HepG2 (cell line): ENCODE measurements at regions not wholly inside any gene's neighbourhood (a gene's known extent, or its start where the extent isn't known, plus 50 kb on each side); places are given as distances from the start of the nearest gene placed in this dataset.

Experiments
- ATAC-seq: fragments of 200-7000 bp; cut with Tn5 transposase; 3 replicates; pipeline ENCODE4 v1.9.1; 2020; ENCODE audit warnings: mild to moderate bottlenecking, moderate library complexity
- BruUV-seq: library from RNA; stranded (reverse); fragments of 400-500 nt; replicated peaks from 2 replicates; lab custom pipeline; 2021; lab: Mats Ljungman, UMichigan
- CTCF ChIA-PET: fragments of 300-600 bp; formaldehyde crosslinking; extraction: SDS; loops from one replicate; lab custom pipeline; 2021; ENCODE audit warnings: low total read pairs, inconsistent platforms, low intra/inter-chr PET ratio; lab: Yijun Ruan, JAX
- POLR2A ChIA-PET: fragments of 350-600 bp; sonication (Branson Sonifier 250); formaldehyde crosslinking; loops from one replicate; lab custom pipeline; 2020; ENCODE audit warnings: antibody characterized with exemption, inconsistent platforms; lab: Yijun Ruan, JAX
- DNase-seq: peaks from one replicate; pipeline ENCODE4 v3.0.0-alpha.2; 2015; ENCODE audit warnings: low spot score
- FAIRE-seq: peaks from 3 replicates; lab custom pipeline; 2011; peaks lifted over from hg19 to GRCh38; lab: Jason Lieb, UNC
- H2AFZ ChIP-seq: one replicate; pipeline ENCODE4 v1.6.1; 2011; ENCODE audit warnings: low read length, inconsistent platforms
- H3K27ac ChIP-seq: fragments of 300-600 bp; 3 replicates; pipeline ENCODE4 v1.8.0; 2011; ENCODE audit warnings: mixed run types, mild to moderate bottlenecking, mixed read lengths, low read length, inconsistent platforms; ENCODE audit not compliant: insufficient read depth; ENCODE audit errors: extremely low read length
- H3K27me3 ChIP-seq, 2 experiments: fragments of 200-600 bp in 1 of 2; 2 replicates in 1 of 2; 3 replicates in 1 of 2; pipeline versions ENCODE4 v1.6.0 to v1.8.0; 2011; ENCODE audit warnings: low read length in 2 of 2, mild to moderate bottlenecking in 2 of 2, moderate library complexity in 2 of 2, inconsistent platforms in 1 of 2; ENCODE audit not compliant: insufficient read depth in 2 of 2, control insufficient read depth in 1 of 2
- H3K36me3 ChIP-seq, 2 experiments: fragments of 200-600 bp in 1 of 2; replicated peaks in 1 of 2; 2 replicates in 1 of 2; 3 replicates in 1 of 2; pipeline versions ENCODE4 v1.5.1 to v1.8.0; 2011; ENCODE audit warnings: low read length in 2 of 2, inconsistent platforms in 1 of 2; ENCODE audit not compliant: insufficient read depth in 2 of 2, control insufficient read depth in 1 of 2
- H3K4me1 ChIP-seq: 2 replicates; pipeline ENCODE4 v1.5.1; 2012; ENCODE audit warnings: low read length, inconsistent platforms; ENCODE audit not compliant: insufficient read depth
- H3K4me2 ChIP-seq: 2 replicates; pipeline ENCODE4 v1.6.0; 2011; ENCODE audit warnings: low read depth, low read length, inconsistent platforms
- H3K4me3 ChIP-seq, 3 experiments: fragments of 200-600 bp in 1 of 3; sonication (generic), shearing (Covaris generic) in 1 of 3; replicated peaks in 1 of 3; 2 replicates each; pipeline ENCODE4 v1.5.1; 2011 to 2016; ENCODE audit warnings: low read length in 3 of 3, inconsistent platforms in 2 of 3, low read depth in 2 of 3, mild to moderate bottlenecking in 2 of 3, control low read depth in 1 of 3, mixed read lengths in 1 of 3; ENCODE audit not compliant: insufficient read depth in 1 of 3
- H3K79me2 ChIP-seq: one replicate; pipeline ENCODE4 v1.6.1; 2011; ENCODE audit warnings: low read length, inconsistent platforms; ENCODE audit not compliant: insufficient read depth
- H3K9ac ChIP-seq: 2 replicates; pipeline ENCODE4 v1.6.0; 2011; ENCODE audit warnings: mild to moderate bottlenecking, low read depth, low read length, inconsistent platforms; ENCODE audit not compliant: insufficient read depth
- H3K9me3 ChIP-seq: 2 replicates; pipeline ENCODE4 v1.5.1; 2012; ENCODE audit warnings: mild to moderate bottlenecking, low read length
- H4K20me1 ChIP-seq: 2 replicates; pipeline ENCODE4 v1.6.0; 2011; ENCODE audit warnings: inconsistent platforms, mild to moderate bottlenecking, low read length, moderate library complexity; ENCODE audit not compliant: insufficient read depth
- DPF2 ChIP-seq: sonication (generic); formaldehyde crosslinking; IDR thresholded peaks from 2 replicates; pipeline ENCODE4 v1.4.0; 2020; ENCODE audit warnings: mild to moderate bottlenecking, low read depth, missing genetic modification reagents, borderline replicate concordance
- GABPA ChIP-seq, 2 experiments: IDR thresholded peaks; 2 replicates each; pipeline ENCODE4 v1.6.1; 2011 to 2016; ENCODE audit warnings: low read depth in 2 of 2, low read length in 1 of 2, missing biosample characterization in 1 of 2, missing genetic modification characterization in 1 of 2
- GTF3A ChIP-seq: sonication (generic); formaldehyde crosslinking; conservative IDR thresholded peaks from 2 replicates; pipeline ENCODE4 v1.4.0; 2020; ENCODE audit warnings: mild to moderate bottlenecking, missing genetic modification reagents
- GZF1 ChIP-seq: sonication (generic); formaldehyde crosslinking; IDR thresholded peaks from 2 replicates; pipeline ENCODE4 v1.5.1; 2020; ENCODE audit warnings: mild to moderate bottlenecking, missing genetic modification reagents
- HMGA1 ChIP-seq: sonication (generic); formaldehyde crosslinking; conservative IDR thresholded peaks from 2 replicates; pipeline ENCODE4 v1.4.0; 2020; ENCODE audit warnings: missing genetic modification reagents
- KDM1A ChIP-seq: IDR thresholded peaks from 2 replicates; pipeline ENCODE4 v1.6.1; 2016; ENCODE audit warnings: missing compliant biosample characterization
- MBNL3 ChIP-seq: fragments of 250-450 bp; sonication (Bioruptor Pico); conservative IDR thresholded peaks from 2 replicates; pipeline ENCODE4 v1.8.0; 2022; ENCODE audit warnings: mild to moderate bottlenecking, inconsistent platforms
- NPAS2 ChIP-seq: sonication (generic); formaldehyde crosslinking; IDR thresholded peaks from 2 replicates; pipeline ENCODE4 v1.8.0; 2022; ENCODE audit warnings: mild to moderate bottlenecking, missing genetic modification reagents, borderline replicate concordance
- TAF15 ChIP-seq: fragments of 200-400 bp; formaldehyde crosslinking; IDR thresholded peaks from one replicate; pipeline ENCODE4 v1.6.1; 2018; ENCODE audit warnings: mild to moderate bottlenecking, low read depth, low read length; ENCODE audit not compliant: poor library complexity, severe bottlenecking
- ZC3H13 ChIP-seq: sonication (generic); formaldehyde crosslinking; IDR thresholded peaks from 2 replicates; pipeline ENCODE4 v1.8.1; 2023; ENCODE audit warnings: mild to moderate bottlenecking, missing genetic modification reagents, moderate library complexity
- ZNF143 ChIP-seq: sonication (generic); formaldehyde crosslinking; IDR thresholded peaks from 2 replicates; pipeline ENCODE4 v1.4.0; 2020; ENCODE audit warnings: missing genetic modification reagents
- ZNF17 ChIP-seq: sonication (generic); formaldehyde crosslinking; IDR thresholded peaks from 2 replicates; pipeline ENCODE4 v1.5.0; 2020; ENCODE audit warnings: mild to moderate bottlenecking, missing genetic modification reagents
- ZNF788 ChIP-seq: sonication (generic); formaldehyde crosslinking; IDR thresholded peaks from 2 replicates; pipeline ENCODE4 v1.5.0; 2020; ENCODE audit warnings: mild to moderate bottlenecking, missing genetic modification reagents, borderline replicate concordance
- whole genome bisulfite sequencing: methylation state at CpG from one replicate; pipeline ENCODE4 v1.1.6; 2017; ENCODE audit warnings: low lambda C conversion rate; 5-methylcytosine and 5-hydroxymethylcytosine counted together
- in situ Hi-C: cut with HindIII; loops from 2 replicates; pipeline ENCODE4 v1.10.0; 2017; ENCODE audit warnings: low pct_unique_long_range_greater_than_20kb; ENCODE audit not compliant: extremely low pct_ligation_motif_present
- intact Hi-C: fragments of 100-400 bp; cut with micrococcal nuclease; formaldehyde crosslinking; loops from one replicate; pipeline ENCODE4 v1.10.0; 2022; ENCODE audit not compliant: unreplicated experiment
- TF ChIP-seq, protein P1 (sequence below): IDR thresholded peaks from 2 replicates; pipeline ENCODE4 v1.6.1; 2016
- TF ChIP-seq, protein P2 (sequence below): IDR thresholded peaks from 2 replicates; pipeline ENCODE4 v1.6.1; 2016; ENCODE audit warnings: low read depth
- TF ChIP-seq, protein P3 (sequence below): sonication (generic); formaldehyde crosslinking; IDR thresholded peaks from 2 replicates; pipeline ENCODE4 v1.5.1; 2020; ENCODE audit warnings: missing genetic modification reagents, mild to moderate bottlenecking, borderline replicate concordance

DNA sequence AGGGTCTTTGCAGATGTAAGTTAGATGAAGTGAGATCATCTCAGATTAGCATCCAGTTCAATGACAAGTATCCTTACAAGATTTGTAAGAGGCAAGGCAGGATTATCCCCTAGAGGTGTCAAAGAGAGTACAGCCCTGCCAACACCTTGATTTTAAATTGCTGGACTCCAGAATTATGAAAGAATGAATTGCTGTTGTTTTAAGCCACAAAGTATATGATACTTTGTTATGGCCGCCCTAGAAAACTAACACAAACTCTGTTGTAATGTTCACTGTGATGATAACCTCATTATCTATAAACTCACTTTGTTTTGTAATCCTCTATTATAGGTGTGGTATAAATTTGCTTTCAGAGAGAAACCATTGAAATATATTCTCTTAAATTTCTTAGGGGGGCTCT is 249.0 kb upstream of the SPOPL start:
- no peak overlapping the region for H3K9ac ChIP-seq
- ChIA-PET POLR2A (no interaction called here), CTCF (no interaction called here)
- DNase-seq (no peak), ATAC-seq (no peak), FAIRE-seq (no peak)
- H3K9me3 ChIP-seq = no peaks in the 10 kb centered on the region
- no peaks in the 10 kb centered on the region for H3K27me3 ChIP-seq
- no peak overlapping the region for H3K4me3 ChIP-seq
- intact Hi-C loops (no loop called here), in situ Hi-C loops (no loop called here)
- TF ChIP-seq MBNL3 (no peak), KDM1A (CRISPR knock-in tag) (no peak), GTF3A (CRISPR knock-in tag) (no peak), NPAS2 (no peak), TAF15 (no peak), ZNF788 (CRISPR knock-in tag) (no peak), ZC3H13 (CRISPR knock-in tag) (no peak), ZNF143 (CRISPR knock-in tag) (no peak), HMGA1 (CRISPR knock-in tag) (no peak), ZNF17 (CRISPR knock-in tag) (no peak), GABPA (IDR thresholded peaks at IDR 0.05; ENCODE audit: low read depth, low read length) (no peak), GABPA (CRISPR knock-in tag; IDR thresholded peaks at IDR 0.05; ENCODE audit: low read depth) (no peak), DPF2 (CRISPR knock-in tag) (no peak), GZF1 (CRISPR knock-in tag) (no peak)
- TF ChIP-seq, protein P1, sequence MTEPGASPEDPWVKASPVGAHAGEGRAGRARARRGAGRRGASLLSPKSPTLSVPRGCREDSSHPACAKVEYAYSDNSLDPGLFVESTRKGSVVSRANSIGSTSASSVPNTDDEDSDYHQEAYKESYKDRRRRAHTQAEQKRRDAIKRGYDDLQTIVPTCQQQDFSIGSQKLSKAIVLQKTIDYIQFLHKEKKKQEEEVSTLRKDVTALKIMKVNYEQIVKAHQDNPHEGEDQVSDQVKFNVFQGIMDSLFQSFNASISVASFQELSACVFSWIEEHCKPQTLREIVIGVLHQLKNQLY (CRISPR knock-in tag) = no peak
- TF ChIP-seq, protein P2, sequence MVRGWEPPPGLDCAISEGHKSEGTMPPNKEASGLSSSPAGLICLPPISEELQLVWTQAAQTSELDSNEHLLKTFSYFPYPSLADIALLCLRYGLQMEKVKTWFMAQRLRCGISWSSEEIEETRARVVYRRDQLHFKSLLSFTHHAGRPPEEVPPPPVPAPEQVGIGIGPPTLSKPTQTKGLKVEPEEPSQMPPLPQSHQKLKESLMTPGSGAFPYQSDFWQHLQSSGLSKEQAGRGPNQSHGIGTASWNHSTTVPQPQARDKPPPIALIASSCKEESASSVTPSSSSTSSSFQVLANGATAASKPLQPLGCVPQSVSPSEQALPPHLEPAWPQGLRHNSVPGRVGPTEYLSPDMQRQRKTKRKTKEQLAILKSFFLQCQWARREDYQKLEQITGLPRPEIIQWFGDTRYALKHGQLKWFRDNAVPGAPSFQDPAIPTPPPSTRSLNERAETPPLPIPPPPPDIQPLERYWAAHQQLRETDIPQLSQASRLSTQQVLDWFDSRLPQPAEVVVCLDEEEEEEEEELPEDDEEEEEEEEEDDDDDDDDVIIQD (CRISPR knock-in tag) = no peak
- TF ChIP-seq, protein P3, sequence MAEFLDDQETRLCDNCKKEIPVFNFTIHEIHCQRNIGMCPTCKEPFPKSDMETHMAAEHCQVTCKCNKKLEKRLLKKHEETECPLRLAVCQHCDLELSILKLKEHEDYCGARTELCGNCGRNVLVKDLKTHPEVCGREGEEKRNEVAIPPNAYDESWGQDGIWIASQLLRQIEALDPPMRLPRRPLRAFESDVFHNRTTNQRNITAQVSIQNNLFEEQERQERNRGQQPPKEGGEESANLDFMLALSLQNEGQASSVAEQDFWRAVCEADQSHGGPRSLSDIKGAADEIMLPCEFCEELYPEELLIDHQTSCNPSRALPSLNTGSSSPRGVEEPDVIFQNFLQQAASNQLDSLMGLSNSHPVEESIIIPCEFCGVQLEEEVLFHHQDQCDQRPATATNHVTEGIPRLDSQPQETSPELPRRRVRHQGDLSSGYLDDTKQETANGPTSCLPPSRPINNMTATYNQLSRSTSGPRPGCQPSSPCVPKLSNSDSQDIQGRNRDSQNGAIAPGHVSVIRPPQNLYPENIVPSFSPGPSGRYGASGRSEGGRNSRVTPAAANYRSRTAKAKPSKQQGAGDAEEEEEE = no peak
- no peak overlapping the region for H3K27ac ChIP-seq
- 98% methylated on average over 1 of the region's 1 CpG for WGBS
- H3K79me2 ChIP-seq = no peaks in the 10 kb centered on the region
- H3K36me3 ChIP-seq = no peaks in the 10 kb centered on the region
- BruUV-seq = no TSS peak
- no peaks in the 10 kb centered on the region for H4K20me1 ChIP-seq
- no peak overlapping the region for H3K4me2 ChIP-seq
- peaks cover 11% of the 10 kb centered on the region for H3K4me1 ChIP-seq
- H2AFZ ChIP-seq = no peak overlapping the region
